Natural killer cell treated with Interleukin-12 subunit alpha and Interleukin-12 subunit beta and Interleukin-15 and Interleukin-18, amount 100 ng/mL, for 72 hours (primary cell): ENCODE measurements at regions not wholly inside any gene's neighbourhood (a gene's known extent, or its start where the extent isn't known, plus 50 kb on each side); places are given as distances from the start of the nearest gene placed in this dataset.

Experiments used
- ATAC-seq, 2 donors: fragments of 150-1000 bp; cut with Tn5 transposase in 1 of 2; sonication (Bioruptor Pico), chemical (Tn5 transposase) in 1 of 2; 2 replicates each; pipeline ENCODE4 v1.10.0; 2021
- DNase-seq: peaks from one replicate; pipeline ENCODE4 v3.0.0; 2022; ENCODE audit warnings: low spot score
- H3K27ac Mint-ChIP-seq, 2 donors: 1 replicate in 1 of 2; 2 replicates in 1 of 2; pipeline ENCODE4 v1.8.0; 2022; ENCODE audit warnings: mixed read lengths in 2 of 2, mild to moderate bottlenecking in 1 of 2, moderate library complexity in 1 of 2
- H3K27me3 Mint-ChIP-seq, 2 donors: 1 replicate in 1 of 2; 2 replicates in 1 of 2; pipeline ENCODE4 v1.8.0; 2022; ENCODE audit warnings: mixed read lengths in 2 of 2
- H3K36me3 Mint-ChIP-seq: one replicate; pipeline ENCODE4 v1.8.0; 2022; ENCODE audit warnings: mixed read lengths
- H3K4me1 Mint-ChIP-seq, 2 donors: 1 replicate in 1 of 2; 2 replicates in 1 of 2; pipeline ENCODE4 v1.8.0; 2022; ENCODE audit warnings: low read depth in 2 of 2, mixed read lengths in 2 of 2, mild to moderate bottlenecking in 1 of 2
- H3K4me3 Mint-ChIP-seq: one replicate; pipeline ENCODE4 v1.8.0; 2022; ENCODE audit warnings: mixed read lengths
- H3K9me3 Mint-ChIP-seq: 2 replicates; pipeline ENCODE4 v1.8.0; 2022; ENCODE audit warnings: mixed read lengths

DNA sequence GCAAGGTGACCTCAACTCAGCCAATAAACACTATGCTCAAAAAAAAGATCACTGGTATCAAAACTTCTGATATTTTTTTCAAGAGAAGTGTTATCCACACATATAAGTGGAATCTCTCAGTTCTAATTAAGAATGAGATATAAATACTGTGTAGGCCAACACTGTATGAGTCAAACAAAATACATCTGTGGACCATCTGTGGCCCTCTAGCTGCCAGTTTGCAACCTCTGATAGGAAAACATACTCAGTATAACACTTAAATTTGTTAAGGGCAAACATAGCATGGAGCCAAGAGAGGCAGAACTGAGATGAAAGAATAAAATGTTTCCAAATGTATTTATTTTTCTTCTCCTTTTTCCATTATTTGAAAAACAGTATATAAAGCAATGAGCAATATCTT is 377.3 kb downstream of the ARAP2 start:
- Mint-ChIP-seq H3K9me3 (no peaks in the 10 kb centered on the region), H3K4me3 (no peak overlapping the region), H3K27me3 (no peaks in the 10 kb centered on the region), H3K27ac (no peak overlapping the region), H3K36me3 (no peaks in the 10 kb centered on the region), H3K4me1 (peaks cover under 1 to 2% of the 10 kb centered on the region in 2 donors)
- ATAC-seq (no peak), DNase-seq (no peak)

DNA sequence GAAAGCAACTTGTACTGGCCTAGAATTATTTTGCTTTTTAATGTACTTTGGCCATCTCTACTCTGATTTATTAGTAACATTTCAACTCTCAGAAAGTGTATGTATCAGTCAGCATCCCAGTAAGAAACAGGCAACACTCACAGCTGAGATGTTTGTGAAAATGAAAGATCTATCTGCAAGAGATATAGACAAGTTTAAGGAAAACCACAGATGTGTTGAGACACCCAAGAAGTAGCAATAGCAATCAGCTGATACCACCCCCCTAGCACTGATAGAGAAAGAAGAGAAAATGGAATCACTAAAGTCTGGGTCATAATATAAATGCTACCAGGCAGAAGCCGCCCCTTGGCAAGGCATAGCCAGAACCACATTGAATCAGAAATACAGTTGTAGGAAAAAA is 372.0 kb downstream of the ARAP2 start:
- Mint-ChIP-seq H3K4me3 (no peak overlapping the region), H3K27me3 (peaks cover 4 to 6% of the 10 kb centered on the region in 2 donors), H3K27ac (no peak overlapping the region), H3K4me1 (peaks cover 6 to 13% of the 10 kb centered on the region in 2 donors), H3K36me3 (no peaks in the 10 kb centered on the region), H3K9me3 (peaks cover 3% of the 10 kb centered on the region)
- DNase-seq (no peak), ATAC-seq (no peak)

DNA sequence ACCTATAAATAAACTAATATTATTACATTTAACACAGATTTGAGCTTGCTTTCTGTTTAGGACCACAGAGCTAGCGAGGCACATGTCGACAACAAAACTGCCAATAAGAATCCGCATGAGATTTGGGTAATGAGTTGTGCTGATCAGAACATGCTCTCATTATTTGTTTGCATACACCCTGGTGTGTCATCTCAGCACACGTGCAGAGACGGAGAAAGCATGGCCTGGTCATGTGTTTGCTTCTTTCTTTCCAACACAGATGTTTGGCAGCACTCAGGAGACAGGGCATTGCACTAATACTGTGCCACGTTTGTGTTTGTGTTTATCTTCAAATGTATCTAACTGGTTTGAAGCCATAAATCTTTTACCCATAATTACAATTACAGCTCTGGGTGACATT is 364.8 kb downstream of the ARAP2 start:
- Mint-ChIP-seq H3K9me3 (peaks cover 3% of the 10 kb centered on the region), H3K27me3 (peaks cover 4 to 10% of the 10 kb centered on the region in 2 donors), H3K27ac (no peak overlapping the region), H3K4me3 (no peak overlapping the region), H3K4me1 (no peaks in the 10 kb centered on the region), H3K36me3 (no peaks in the 10 kb centered on the region)
- DNase-seq, result no peak
- ATAC-seq, result no peak

DNA sequence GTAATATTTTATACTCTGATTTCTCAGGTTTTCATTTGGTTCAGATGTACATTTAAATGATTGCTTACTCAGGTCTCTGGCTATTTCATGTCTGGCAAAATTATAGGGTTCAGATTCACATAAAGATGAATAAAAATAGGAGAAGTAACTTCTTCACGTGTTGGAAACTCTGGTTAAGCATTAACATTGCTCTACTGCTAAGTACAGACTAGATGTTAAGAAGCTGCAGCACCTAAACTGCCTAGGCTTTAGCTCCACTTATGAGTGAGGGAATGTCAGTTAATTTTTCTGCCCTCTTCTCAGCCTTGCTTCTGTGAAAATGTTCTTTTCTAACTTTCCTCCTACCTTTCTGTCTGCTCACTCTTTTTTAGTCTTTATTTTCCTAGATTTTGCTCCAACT is 361.2 kb downstream of the ARAP2 start:
- H3K36me3 Mint-ChIP-seq, result no peaks in the 10 kb centered on the region
- H3K4me1 Mint-ChIP-seq, result no peaks in the 10 kb centered on the region
- no peak for DNase-seq
- no peak overlapping the region for H3K4me3 Mint-ChIP-seq
- ATAC-seq, result no peak
- H3K9me3 Mint-ChIP-seq, result peaks cover 10% of the 10 kb centered on the region
- H3K27ac Mint-ChIP-seq, result no peak overlapping the region
- H3K27me3 Mint-ChIP-seq, result peaks cover 0 to 5% of the 10 kb centered on the region in 2 donors

DNA sequence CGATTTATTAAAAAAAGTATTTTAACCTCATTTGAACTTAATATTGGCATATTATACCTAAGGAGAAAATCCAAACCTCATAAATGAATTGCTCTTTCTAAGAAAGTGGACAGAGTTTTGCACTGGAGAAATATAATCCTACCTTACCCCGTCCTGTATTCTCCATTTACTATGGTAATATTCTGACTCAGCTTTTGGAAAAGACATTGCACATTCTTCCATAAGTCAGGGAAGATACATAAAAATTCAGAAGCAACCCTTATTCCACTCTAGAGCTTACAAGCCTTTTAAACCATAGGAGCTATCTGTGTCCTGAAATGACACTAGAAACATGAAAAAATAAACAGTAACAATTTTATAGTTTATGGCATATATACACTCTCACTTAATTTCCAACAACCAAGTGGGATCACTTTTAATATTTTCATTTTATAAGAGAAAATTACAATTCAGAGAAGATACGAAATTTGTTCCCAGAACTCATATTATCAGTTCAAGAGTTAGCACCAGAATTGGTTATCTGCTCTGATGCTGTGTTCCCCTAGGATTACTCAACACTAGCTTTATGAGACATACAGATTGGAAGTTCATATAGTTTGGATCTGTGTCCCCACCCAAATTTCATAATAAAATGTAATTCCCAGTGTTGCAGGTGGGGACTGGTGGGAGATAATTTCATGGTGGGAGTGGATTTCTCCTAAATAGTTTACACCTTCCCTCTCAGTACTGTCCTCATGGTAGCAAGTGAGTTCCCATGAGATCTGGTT is 359.4 kb downstream of the ARAP2 start:
- H3K4me1 Mint-ChIP-seq, result no peaks in the 10 kb centered on the region
- peaks cover 10% of the 10 kb centered on the region for H3K9me3 Mint-ChIP-seq
- DNase-seq (no peak), ATAC-seq (no peak)
- H3K4me3 Mint-ChIP-seq, result no peak overlapping the region
- no peaks in the 10 kb centered on the region for H3K36me3 Mint-ChIP-seq
- H3K27me3 Mint-ChIP-seq, result peaks cover 0 to 5% of the 10 kb centered on the region in 2 donors
- no peak overlapping the region for H3K27ac Mint-ChIP-seq

DNA sequence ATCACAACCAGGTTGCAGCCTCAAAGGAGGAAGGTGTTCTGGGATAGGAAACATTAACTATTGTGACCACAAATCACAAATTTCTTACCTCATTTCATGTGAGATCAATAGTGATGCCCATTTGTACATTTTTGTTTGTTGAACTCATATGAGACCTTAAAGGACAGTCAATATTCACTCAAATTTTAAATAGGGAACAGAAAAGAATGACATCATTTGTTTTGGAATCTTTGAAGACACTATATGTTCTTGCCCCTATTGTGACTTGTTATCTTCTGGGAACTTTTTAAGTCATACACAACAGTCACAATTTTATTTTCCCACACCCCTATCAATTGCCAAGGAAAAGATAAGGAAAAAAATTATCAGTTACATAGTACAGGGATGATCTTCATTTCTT is 346.5 kb downstream of the ARAP2 start:
- no peak overlapping the region for H3K27ac Mint-ChIP-seq
- H3K36me3 Mint-ChIP-seq, result no peaks in the 10 kb centered on the region
- ATAC-seq, result no peak
- H3K9me3 Mint-ChIP-seq, result peaks cover 4% of the 10 kb centered on the region
- H3K4me3 Mint-ChIP-seq, result no peak overlapping the region
- H3K4me1 Mint-ChIP-seq, result no peaks in the 10 kb centered on the region
- DNase-seq, result no peak
- peaks cover 8 to 19% of the 10 kb centered on the region in 2 donors for H3K27me3 Mint-ChIP-seq

DNA sequence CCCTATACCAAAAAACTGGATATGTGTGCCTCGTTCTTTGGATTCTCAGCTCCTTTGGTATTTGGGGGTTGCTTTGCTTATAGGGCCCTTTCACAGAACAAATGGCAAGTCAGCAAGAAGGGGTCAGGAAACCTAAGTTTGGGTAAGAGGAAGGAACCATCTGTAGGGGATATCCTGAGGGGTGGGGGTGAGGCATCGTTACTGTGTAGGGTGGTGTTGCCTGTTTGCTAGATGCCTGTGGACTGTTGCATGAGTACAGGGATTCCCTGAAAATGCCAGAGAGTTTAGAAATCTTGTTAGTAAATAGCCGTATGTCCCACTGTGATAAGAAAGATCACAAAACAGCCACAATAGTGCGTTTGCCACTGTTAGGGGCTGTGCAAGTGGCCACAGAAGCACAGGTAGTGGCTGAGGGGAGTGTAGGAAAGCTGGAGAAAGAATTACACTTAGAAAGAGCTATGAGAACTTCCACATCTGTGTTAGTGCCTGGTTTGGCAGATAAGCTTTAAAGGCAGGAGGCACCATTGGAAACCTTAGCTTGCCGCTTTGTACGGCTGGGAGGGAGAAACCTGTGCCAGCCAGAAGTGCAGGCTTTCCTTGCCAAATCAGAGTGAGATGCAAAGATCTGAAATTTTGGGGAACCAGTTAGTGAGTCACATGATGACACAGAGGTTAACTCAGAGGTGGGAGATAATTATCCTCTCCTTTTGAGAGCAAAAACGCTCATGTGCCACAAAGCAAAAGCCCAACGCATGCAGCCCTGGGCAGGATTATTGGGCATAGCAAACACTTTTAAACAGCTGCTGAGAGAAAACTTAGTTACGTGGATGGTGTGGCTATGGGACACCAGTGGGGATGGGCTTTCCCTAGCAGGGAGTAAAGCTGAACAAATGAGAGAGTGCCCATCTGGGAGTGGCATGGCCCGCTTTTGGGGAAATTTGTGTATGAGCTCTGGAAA is 343.7 kb downstream of the ARAP2 start:
- Mint-ChIP-seq H3K9me3 (peaks cover 4% of the 10 kb centered on the region), H3K4me1 (no peaks in the 10 kb centered on the region), H3K27ac (no peak overlapping the region), H3K27me3 (peaks cover 0 to 12% of the 10 kb centered on the region in 2 donors), H3K4me3 (no peak overlapping the region), H3K36me3 (no peaks in the 10 kb centered on the region)
- DNase-seq (no peak), ATAC-seq (no peak)

DNA sequence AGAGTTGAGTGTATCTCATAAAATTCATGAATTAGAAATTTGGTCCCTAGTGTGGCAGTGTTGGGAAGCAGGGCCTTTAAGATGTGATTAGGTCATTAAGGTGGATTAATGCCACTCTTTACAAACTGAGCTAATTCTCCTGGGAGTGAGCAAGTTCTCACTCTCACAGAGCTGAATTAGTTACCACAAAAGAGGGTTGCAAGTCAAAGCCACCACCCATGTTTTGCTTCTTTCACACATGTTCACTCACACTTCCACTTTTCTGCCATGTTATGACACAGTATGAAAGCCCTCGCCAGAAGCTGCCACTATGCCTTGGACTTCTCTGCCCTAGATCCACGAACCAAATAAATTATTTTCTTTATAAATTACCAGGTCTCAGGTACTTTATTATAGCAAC is 332.1 kb downstream of the ARAP2 start:
- peaks cover 7 to 8% of the 10 kb centered on the region in 2 donors for H3K4me1 Mint-ChIP-seq
- no peak overlapping the region for H3K27ac Mint-ChIP-seq
- H3K4me3 Mint-ChIP-seq, result no peak overlapping the region
- no peaks in the 10 kb centered on the region for H3K9me3 Mint-ChIP-seq
- ATAC-seq, result no peak
- no peaks in the 10 kb centered on the region for H3K36me3 Mint-ChIP-seq
- H3K27me3 Mint-ChIP-seq, result peaks cover 4% of the 10 kb centered on the region in 2 donors
- no peak for DNase-seq

DNA sequence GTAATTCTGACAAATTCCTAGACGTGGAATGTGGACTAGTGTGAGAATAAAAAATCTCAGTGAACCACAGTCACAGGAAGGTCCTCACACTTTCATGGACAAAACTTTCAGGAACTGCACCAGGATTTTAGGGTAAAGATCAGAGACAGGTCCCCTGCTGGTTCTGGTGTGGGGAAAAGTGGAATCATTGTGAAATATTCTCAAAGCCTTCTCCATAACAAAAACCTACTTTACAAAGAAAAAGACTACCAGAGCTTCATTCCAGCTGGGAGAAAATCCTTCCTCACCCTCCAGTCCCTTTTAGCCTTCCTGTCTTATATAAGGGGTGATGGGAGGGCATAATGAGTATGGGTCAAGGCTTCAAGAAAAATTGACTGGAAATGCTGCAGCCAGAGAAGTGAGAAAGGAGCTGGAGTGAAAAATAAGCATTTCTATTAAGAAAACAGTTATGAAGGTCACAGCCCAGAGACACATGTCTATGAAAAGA is 325.8 kb downstream of the ARAP2 start:
- no peak overlapping the region for H3K4me3 Mint-ChIP-seq
- no peak for ATAC-seq
- H3K36me3 Mint-ChIP-seq, result no peaks in the 10 kb centered on the region
- H3K27ac Mint-ChIP-seq, result no peak overlapping the region
- H3K9me3 Mint-ChIP-seq, result no peaks in the 10 kb centered on the region
- H3K27me3 Mint-ChIP-seq, result no peaks in the 10 kb centered on the region
- no peaks in the 10 kb centered on the region for H3K4me1 Mint-ChIP-seq
- no peak for DNase-seq

DNA sequence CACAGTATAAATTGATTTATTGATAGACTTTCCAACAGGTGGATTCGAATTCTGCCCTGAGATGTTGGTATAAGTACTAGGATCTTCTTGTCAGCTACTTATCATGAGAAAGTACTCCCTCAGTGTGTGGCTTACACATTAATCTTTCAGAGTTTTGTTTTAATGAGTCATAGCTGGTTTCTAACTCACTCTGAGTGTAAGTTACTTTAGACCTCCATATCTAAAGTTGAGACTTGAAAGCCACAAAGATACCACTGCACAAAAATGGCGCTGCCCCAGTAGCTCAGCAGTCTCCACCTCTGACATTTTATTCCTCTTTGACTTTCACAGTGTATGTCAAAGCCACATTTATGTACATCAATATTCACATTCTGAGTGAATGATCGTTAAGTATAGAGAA is 318.5 kb downstream of the ARAP2 start:
- H3K36me3 Mint-ChIP-seq, result no peaks in the 10 kb centered on the region
- peak in 1 of 2 donors; percentile 71 for ATAC-seq
- DNase-seq, result no peak
- no peaks in the 10 kb centered on the region for H3K9me3 Mint-ChIP-seq
- H3K4me1 Mint-ChIP-seq, result no peaks in the 10 kb centered on the region
- H3K27me3 Mint-ChIP-seq, result peaks cover 0 to 5% of the 10 kb centered on the region in 2 donors
- H3K4me3 Mint-ChIP-seq, result no peak overlapping the region
- no peak overlapping the region for H3K27ac Mint-ChIP-seq

DNA sequence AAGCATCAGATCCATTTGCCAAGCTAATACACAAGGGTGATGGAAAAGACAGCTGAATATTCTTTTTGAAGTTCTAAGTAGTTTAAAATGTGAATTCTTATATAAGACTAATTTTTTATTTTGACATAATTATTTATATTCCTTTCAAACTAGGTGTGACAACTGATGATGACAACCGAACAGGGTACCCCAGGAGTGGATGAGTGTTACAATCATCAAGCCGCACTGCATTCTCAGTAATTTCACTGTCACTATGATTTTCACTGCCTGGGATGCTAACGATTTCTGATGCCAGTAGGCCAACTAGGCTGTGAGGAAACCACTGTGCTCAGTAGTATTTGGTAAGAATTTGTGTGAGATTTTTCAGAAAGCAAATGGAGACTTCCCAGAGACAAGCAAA is 317.5 kb downstream of the ARAP2 start:
- H3K27ac Mint-ChIP-seq, result no peak overlapping the region
- no peaks in the 10 kb centered on the region for H3K36me3 Mint-ChIP-seq
- no peak for DNase-seq
- H3K4me1 Mint-ChIP-seq, result no peaks in the 10 kb centered on the region
- no peaks in the 10 kb centered on the region for H3K9me3 Mint-ChIP-seq
- no peak overlapping the region for H3K4me3 Mint-ChIP-seq
- peaks cover 0 to 8% of the 10 kb centered on the region in 2 donors for H3K27me3 Mint-ChIP-seq
- ATAC-seq, result no peak

DNA sequence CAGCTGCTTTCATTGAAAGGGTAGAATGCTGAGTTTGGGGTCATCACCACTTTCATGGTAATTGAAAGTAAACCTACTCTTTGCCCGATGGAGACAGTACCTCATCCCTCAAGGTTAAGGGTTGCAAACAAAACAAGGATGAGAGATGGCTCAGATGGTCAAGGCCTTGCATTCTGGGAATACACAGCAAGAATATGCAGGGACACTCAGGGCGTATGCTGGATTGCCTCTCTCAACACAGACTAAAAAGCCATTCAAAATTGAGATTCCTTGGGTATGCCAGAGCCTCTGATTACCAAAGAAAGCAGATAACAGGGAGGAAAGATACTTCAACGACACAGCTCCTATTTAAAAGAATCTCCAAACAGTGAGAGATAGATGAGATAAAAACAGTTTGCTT is 310.4 kb downstream of the ARAP2 start:
- Mint-ChIP-seq H3K4me3 (no peak overlapping the region), H3K9me3 (no peaks in the 10 kb centered on the region), H3K4me1 (no peaks in the 10 kb centered on the region), H3K36me3 (no peaks in the 10 kb centered on the region), H3K27ac (no peak overlapping the region), H3K27me3 (peaks cover 0 to 9% of the 10 kb centered on the region in 2 donors)
- DNase-seq (no peak), ATAC-seq (no peak)

DNA sequence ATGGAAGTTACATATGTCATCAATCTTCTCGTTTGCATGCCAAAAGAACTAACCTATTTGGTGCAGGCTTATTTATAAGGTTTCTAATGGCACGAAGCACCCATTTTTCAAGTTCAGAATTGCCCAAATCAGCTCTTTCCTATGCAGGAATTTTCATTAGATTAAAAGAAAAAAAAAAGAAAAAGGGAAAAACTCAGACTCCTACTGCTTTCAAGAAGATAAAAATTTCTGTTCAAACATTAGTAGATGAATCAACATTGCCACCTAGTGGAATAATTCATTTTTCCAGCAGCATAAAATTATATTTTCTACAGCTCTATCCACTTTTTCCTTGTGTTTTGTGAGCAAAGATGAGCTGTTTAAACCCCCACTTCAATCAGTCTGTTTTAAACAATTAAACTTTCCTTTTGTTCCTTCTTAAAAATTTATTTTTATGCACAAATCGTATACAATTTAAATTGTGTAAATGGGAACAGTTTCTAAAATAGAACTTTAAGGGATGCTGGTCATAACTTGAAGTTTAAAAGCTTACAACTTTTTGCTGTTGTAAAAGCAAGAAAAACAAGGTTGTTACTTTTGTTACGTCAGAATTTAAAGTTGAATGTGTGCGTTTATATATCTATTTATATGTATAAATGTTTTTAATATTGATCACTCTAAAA is 309.9 kb downstream of the ARAP2 start:
- Mint-ChIP-seq H3K9me3 (no peaks in the 10 kb centered on the region), H3K27ac (no peak overlapping the region), H3K36me3 (no peaks in the 10 kb centered on the region), H3K4me1 (no peaks in the 10 kb centered on the region), H3K4me3 (no peak overlapping the region), H3K27me3 (peaks cover 0 to 9% of the 10 kb centered on the region in 2 donors)
- ATAC-seq, result no peak
- no peak for DNase-seq

DNA sequence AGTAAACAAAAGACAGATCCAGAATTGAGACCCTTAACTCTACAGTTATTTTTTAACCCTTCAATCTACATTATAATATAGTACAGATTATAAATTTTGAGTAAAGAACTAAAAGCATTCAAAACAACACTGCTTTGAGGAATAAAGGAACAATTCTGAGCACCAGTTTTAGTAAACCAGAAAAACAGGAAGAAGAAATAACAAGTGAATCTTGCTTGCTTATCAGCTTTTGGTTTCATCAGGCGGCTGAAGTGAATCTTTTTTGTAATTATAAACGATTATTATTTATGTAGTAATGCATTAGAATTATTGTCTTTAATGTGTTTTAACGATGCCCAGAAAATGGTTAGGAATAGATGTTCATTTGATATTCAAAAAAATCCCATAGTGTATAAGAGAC is 305.4 kb downstream of the ARAP2 start:
- Mint-ChIP-seq H3K4me3 (no peak overlapping the region), H3K27me3 (no peaks in the 10 kb centered on the region), H3K36me3 (no peaks in the 10 kb centered on the region), H3K9me3 (no peaks in the 10 kb centered on the region), H3K4me1 (no peaks in the 10 kb centered on the region), H3K27ac (no peak overlapping the region)
- DNase-seq (no peak), ATAC-seq (no peak)
